ENCODE measurements at regions not wholly inside any gene's neighbourhood (a gene's known extent, or its start where the extent isn't known, plus 50 kb on each side); places are given as distances from the start of the nearest gene placed in this dataset.
"Not testable (repeated sequence)": the region's sequence is repeated elsewhere in the genome, so short reads cannot be mapped to it uniquely, and the experiment has no call there.

DNA sequence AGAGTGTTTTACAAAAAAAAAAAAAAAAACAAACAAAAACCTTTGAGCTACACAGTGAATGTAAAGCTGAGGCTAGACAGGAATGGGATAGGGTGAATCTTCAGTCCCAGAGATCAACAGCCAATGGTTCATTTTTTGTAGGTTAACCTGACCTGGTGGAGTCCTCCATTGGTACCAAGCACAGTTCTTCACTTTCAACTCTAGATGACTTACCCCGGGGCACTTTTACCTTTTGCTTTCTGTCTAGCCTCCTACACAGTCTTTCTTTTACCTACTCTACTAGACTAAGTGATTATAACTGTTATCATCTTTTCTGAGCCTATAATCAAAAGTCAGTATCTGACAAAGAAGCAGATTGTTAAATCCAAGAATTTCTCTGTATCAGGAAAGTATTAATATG lies 50.9 kb downstream of the ANXA2R start:
- TF ChIP-seq, protein P1, sequence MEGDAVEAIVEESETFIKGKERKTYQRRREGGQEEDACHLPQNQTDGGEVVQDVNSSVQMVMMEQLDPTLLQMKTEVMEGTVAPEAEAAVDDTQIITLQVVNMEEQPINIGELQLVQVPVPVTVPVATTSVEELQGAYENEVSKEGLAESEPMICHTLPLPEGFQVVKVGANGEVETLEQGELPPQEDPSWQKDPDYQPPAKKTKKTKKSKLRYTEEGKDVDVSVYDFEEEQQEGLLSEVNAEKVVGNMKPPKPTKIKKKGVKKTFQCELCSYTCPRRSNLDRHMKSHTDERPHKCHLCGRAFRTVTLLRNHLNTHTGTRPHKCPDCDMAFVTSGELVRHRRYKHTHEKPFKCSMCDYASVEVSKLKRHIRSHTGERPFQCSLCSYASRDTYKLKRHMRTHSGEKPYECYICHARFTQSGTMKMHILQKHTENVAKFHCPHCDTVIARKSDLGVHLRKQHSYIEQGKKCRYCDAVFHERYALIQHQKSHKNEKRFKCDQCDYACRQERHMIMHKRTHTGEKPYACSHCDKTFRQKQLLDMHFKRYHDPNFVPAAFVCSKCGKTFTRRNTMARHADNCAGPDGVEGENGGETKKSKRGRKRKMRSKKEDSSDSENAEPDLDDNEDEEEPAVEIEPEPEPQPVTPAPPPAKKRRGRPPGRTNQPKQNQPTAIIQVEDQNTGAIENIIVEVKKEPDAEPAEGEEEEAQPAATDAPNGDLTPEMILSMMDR (IDR thresholded peaks at IDR 0.05; ENCODE audit: low read depth, low read length), result no peak

DNA sequence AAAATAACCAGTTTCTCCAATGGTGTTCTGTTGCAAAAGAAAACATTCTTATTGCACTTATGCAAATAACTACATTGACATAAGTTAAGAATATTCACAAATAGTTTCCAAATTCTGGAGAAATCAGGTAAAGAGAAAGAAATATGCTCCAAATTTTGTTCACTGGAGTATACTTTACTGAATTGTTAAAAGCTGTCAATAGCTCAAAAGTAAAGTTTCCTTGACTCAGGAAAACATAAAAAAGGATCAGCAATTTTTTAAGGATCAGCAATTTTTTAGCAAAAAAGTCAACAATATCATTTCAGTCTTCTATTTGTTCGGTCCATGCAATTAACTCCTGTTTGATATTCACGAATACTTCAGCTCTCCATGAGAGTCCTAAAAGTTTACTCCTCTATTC lies 51.6 kb downstream of the ANXA2R start:
- no peak overlapping the region for H3K4me3 ChIP-seq (replicated peaks in 1 of 2; ENCODE audit: low read depth in 2 of 2, low read length in 2 of 2)
- TF ChIP-seq, protein P1 (IDR thresholded peaks at IDR 0.05; ENCODE audit: low read depth, low read length), result no peak
- DNase-seq (ENCODE audit: low read depth in 2 of 2), result no peak

More for the DNA sequence above, 50.9 kb downstream of the ANXA2R start:
- no peak overlapping the region for H3K4me3 ChIP-seq (replicated peaks in 1 of 2; ENCODE audit: low read depth in 2 of 2, low read length in 2 of 2)
- DNase-seq (ENCODE audit: low read depth in 2 of 2), result no peak

DNA sequence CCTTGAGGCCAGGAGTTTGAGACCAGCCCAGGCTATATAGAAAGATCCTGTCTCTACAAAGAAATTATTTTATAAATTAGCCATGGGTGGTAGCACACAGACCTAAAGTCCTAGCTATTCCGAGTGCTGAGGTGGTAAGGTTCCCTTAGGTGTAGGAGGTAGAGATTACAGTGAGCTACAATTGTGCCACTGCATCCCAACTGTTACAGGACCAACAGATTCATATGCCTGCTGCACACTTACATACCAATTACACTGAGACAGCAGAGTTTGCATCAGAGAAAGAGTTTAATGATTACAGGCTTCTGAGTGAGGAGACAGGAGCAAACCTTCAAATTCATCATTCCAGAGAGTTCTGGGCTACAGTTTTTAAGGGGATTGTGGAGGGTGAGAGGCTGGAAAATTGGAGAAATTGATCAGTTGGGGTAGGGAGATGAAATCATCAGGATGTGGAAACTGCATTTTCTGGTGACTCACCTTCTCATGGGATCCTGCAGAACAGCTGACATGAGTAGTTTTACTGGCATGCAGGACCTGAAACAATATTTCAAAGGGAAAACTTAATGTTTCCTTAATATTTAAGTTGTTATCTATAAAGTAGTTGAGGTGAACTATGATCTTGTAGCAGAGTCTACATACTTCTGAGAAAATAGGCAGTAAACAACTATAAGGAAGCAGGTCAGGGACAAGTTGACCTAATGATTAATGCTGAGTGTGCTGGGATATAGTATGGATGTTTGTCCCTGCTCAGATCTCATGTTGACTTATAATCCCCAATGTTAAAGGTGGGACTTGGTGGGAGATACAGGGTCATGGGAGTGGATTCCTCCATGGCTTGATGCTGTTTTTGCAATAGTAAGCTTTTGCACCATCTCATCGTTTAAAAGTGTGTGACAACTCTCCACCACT lies 54.7 kb downstream of the ANXA2R start:
- TF ChIP-seq, protein P1 (IDR thresholded peaks at IDR 0.05; ENCODE audit: low read depth, low read length), result no peak
- no peak overlapping the region for H3K4me3 ChIP-seq (replicated peaks in 1 of 2; ENCODE audit: low read depth in 2 of 2, low read length in 2 of 2)
- DNase-seq (ENCODE audit: low read depth in 2 of 2), result peak; percentile 55 to 86

DNA sequence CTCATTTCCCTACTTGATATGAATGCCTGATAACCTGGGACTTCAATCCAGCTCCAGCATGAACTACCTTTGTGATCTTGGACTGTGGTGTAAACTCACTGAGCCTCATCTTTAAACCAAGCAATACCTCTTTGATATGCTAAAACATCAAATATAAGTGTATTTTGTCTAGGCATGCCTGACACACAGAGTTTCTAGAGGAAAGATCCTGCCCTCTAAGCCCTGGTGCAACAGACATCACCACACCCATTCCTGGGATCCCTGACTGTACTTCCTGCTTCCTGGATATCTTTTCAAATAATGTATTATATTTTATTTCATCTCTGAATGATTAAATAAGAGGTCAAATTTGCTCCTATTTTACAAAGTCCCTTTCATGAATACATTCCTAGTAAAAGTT lies 55.8 kb downstream of the ANXA2R start:
- no peak overlapping the region for H3K4me3 ChIP-seq (replicated peaks in 1 of 2; ENCODE audit: low read depth in 2 of 2, low read length in 2 of 2)
- DNase-seq (ENCODE audit: low read depth in 2 of 2), result peak in 1 of 2 donors; percentile 51
- TF ChIP-seq, protein P1 (IDR thresholded peaks at IDR 0.05; ENCODE audit: low read depth, low read length), result no peak

DNA sequence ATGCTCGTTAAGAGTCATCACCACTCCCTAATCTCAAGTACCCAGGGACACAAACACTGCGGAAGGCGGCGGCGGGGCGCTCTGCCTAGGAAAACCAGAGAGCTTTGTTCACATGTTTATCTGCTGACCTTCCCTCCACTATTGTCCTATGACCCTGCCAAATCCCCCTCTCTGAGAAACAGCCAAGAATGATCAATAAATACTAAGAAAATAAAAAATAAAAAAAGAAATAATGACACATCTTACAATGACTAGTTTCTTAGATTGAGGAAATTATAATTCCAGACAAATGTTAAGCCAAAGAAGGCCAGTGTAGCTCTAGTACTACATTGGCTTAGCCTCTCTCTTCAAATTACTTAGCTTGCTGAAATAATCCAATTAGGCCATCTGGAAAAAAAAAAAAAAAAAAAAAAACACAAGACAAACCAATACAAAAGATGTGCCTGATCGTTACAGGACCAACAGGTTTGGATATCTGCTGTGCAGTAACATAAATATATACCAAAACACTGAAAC lies 58.0 kb downstream of the ANXA2R start:
- DNase-seq (ENCODE audit: low read depth in 2 of 2), result no peak
- no peak overlapping the region for H3K4me3 ChIP-seq (replicated peaks in 1 of 2; ENCODE audit: low read depth in 2 of 2, low read length in 2 of 2)
- TF ChIP-seq, protein P1 (IDR thresholded peaks at IDR 0.05; ENCODE audit: low read depth, low read length), result no peak

DNA sequence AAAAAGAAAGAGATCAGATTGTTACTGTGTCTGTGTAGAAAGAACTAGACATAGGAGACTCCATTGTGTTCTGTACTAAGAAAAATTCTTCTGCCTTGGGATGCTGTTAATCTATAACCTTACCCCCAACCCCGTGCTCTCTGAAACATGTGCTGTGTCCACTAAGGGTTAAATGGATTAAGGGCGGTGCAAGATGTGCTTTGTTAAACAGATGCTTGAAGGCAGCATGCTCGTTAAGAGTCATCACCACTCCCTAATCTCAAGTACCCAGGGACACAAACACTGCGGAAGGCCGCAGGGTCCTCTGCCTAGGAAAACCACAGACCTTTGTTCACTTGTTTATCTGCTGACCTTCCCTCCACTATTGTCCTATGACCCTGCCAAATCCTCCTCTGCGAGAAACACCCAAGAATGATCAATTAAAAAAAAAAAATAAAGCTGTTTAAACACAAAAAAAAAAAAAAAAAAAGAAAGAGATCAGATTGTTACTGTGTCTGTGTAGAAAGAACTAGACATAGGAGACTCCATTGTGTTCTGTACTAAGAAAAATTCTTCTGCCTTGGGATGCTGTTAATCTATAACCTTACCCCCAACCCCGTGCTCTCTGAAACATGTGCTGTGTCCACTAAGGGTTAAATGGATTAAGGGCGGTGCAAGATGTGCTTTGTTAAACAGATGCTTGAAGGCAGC lies 58.6 kb downstream of the ANXA2R start:
- not testable (repeated sequence) for H3K4me3 ChIP-seq (replicated peaks in 1 of 2; ENCODE audit: low read depth in 2 of 2, low read length in 2 of 2); DNase-seq (ENCODE audit: low read depth in 2 of 2)

DNA sequence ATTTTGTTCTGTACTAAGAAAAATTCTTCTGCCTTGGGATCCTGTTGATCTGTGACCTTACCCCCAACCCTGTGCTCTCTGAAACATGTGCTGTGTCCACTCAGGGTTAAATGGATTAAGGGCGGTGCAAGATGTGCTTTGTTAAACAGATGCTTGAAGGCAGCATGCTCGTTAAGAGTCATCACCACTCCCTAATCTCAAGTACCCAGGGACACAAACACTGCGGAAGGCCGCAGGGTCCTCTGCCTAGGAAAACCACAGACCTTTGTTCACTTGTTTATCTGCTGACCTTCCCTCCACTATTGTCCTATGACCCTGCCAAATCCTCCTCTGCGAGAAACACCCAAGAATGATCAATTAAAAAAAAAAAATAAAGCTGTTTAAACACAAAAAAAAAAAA lies 59.1 kb downstream of the ANXA2R start:
- not testable (repeated sequence) for DNase-seq (ENCODE audit: low read depth in 2 of 2); H3K4me3 ChIP-seq (replicated peaks in 1 of 2; ENCODE audit: low read depth in 2 of 2, low read length in 2 of 2)

DNA sequence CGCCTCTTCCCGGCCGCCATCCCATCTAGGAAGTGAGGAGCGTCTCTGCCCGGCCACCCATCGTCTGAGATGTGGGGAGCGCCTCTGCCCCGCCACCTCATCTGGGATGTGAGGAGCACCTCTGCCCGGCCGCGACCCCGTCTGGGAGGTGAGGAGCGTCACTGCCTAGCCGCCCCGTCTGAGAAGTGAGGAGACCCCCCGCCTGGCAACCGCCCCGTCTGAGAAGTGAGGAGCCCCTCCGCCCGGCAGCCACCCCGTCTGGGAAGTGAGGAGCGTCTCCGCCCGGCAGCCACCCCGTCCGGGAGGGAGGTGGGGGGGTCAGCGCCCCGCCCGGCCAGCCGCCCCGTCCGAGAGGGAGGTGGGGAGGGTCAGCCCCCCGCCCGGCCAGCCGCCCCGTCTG lies 59.7 kb downstream of the ANXA2R start:
- not testable (repeated sequence) for DNase-seq (ENCODE audit: low read depth in 2 of 2); H3K4me3 ChIP-seq (replicated peaks in 1 of 2; ENCODE audit: low read depth in 2 of 2, low read length in 2 of 2)

DNA sequence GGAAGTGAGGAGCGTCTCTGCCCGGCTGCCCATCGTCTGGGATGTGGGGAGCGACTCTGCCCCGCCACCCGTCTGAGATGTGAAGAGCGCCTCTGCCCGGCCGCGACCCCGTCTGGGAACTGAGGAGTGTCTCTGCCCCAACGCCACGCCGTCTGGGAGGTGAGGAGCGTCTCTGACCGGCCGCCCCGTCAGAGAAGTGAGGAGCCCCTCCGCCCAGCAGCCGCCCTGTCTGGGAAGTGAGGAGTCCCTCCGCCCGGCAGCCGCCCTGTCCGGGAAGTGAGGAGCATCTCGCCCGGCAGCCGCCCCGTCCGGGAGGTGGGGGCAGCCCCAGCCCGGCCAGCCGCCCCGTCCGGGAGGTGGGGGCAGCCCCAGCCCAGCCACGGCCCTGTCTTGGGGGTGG lies 60.9 kb downstream of the ANXA2R start:
- not testable (repeated sequence) for H3K4me3 ChIP-seq (replicated peaks in 1 of 2; ENCODE audit: low read depth in 2 of 2, low read length in 2 of 2); DNase-seq (ENCODE audit: low read depth in 2 of 2)
